Heart right ventricle (tissue), 16 donors: ENCODE measurements at regions not wholly inside any gene's neighbourhood (a gene's known extent, or its start where the extent isn't known, plus 50 kb on each side); places are given as distances from the start of the nearest gene placed in this dataset.

Experiments used
- ATAC-seq, 8 donors: fragments of 200-7000 bp; cut with Tn5 transposase; one replicate each; pipeline ENCODE4 v1.9.1; 2020; ENCODE audit warnings: mild to moderate bottlenecking in 8 of 8, moderate library complexity in 8 of 8, moderate number of reproducible peaks in 1 of 8
- DNase-seq, 2 donors: peaks; one replicate each; pipeline ENCODE4 v3.0.0-alpha.2; 2020
- H3K27ac ChIP-seq, 10 donors: fragments of 200-600 bp; sonication (generic) in 2 of 10; one replicate each; pipeline versions ENCODE4 v1.5.0 to v1.8.0; 2020 to 2022; ENCODE audit warnings: mild to moderate bottlenecking in 3 of 10
- H3K27me3 ChIP-seq, 7 donors: fragments of 200-600 bp; one replicate each; pipeline ENCODE4 v1.8.0; 2021 to 2022; ENCODE audit warnings: mild to moderate bottlenecking in 2 of 7
- H3K36me3 ChIP-seq, 9 donors: fragments of 200-600 bp; sonication (generic) in 1 of 9; one replicate each; pipeline versions ENCODE4 v1.5.0 to v1.8.0; 2020 to 2022; ENCODE audit warnings: mild to moderate bottlenecking in 2 of 9
- H3K4me1 ChIP-seq, 9 donors: fragments of 200-600 bp; sonication (generic) in 1 of 9; one replicate each; pipeline versions ENCODE4 v1.5.0 to v1.8.0; 2020 to 2022; ENCODE audit warnings: mild to moderate bottlenecking in 4 of 9
- H3K4me3 ChIP-seq, 10 donors: fragments of 200-600 bp; sonication (generic) in 2 of 10; one replicate each; pipeline versions ENCODE4 v1.5.0 to v1.8.0; 2020 to 2022; ENCODE audit warnings: mild to moderate bottlenecking in 7 of 10, moderate library complexity in 2 of 10
- H3K9me3 ChIP-seq, 11 donors: fragments of 200-600 bp in 10 of 11; sonication (generic) in 2 of 11; one replicate each; pipeline versions ENCODE4 v1.5.0 to v1.8.0; 2013 to 2022; ENCODE audit warnings: mild to moderate bottlenecking in 2 of 11, control low read depth in 1 of 11, moderate library complexity in 1 of 11
- WGBS, 2 donors: extraction: QIAGEN DNeasy Blood & Tissue Kit; methylation state at CpG; one replicate each; pipeline ENCODE4 v1.1.7; 2013; ENCODE audit warnings: inconsistent platforms in 1 of 2; 5-methylcytosine and 5-hydroxymethylcytosine counted together
- intact Hi-C, 10 donors: fragments of 100-400 bp; cut with DNase I; formaldehyde crosslinking; loops; one replicate each; pipeline versions ENCODE4 v1.11.1 to v1.14.2; 2022
- TF ChIP-seq, protein P1 (sequence below), 9 donors: fragments of 200-600 bp; sonication (generic) in 2 of 9; IDR thresholded peaks; one replicate each; pipeline versions ENCODE4 v1.5.0 to v1.8.0; 2021 to 2022; ENCODE audit warnings: antibody characterized with exemption in 9 of 9, mild to moderate bottlenecking in 5 of 9, moderate library complexity in 1 of 9
- donor health status: Arrhythmogenic right ventricular cardiomyopathy.
- donor health status: ischemic (EF 13 %, LVEDD 7.1; RV severe dilation, severe dysfunction).
- donor health status: healthy with polysubstance abuse.
- donor health status: DM: no; HTN: yes; CAD: no.
- donor health status: DM: no; HTN: no; CAD: no.
- donor health status: ischemic (EF 25% LVEDD 6.9; RV normal size, moderate dysfunction).
- donor health status: ischemic (EF 25% LVEDD 5.7; RV mildly dilated, moderate dysfunction).
- donor health status: healthy.
- donor health status: DM: yes; HTN: yes; CAD: no.
- donor health status: Ischemic cardiomyopathy.
- donor health status: ischemic (EF 35%, LVEDD 5.7; RV mildly dilated, moderate dysfunction).
- donor health status: nonischemic (EF 11% LVEDD 7.7; RV severe dilation, severe dysfunction).
- donor health status: DM: yes; HTN: yes; CAD: no.
- donor health status: PGD.
- donor health status: ischemic (EF 29% LVEDD 5.4; RV normal size, mild dysfunction).
- donor health status: nonischemic (EF 23%, LVEDD 6.1; RV moderate dilation, normal function).

GRCh38 chr3:113086560-113087461 is 96.0 kb downstream of the GTPBP8 start:
- ATAC-seq (no peak), DNase-seq (no peak)
- TF ChIP-seq, protein P1, sequence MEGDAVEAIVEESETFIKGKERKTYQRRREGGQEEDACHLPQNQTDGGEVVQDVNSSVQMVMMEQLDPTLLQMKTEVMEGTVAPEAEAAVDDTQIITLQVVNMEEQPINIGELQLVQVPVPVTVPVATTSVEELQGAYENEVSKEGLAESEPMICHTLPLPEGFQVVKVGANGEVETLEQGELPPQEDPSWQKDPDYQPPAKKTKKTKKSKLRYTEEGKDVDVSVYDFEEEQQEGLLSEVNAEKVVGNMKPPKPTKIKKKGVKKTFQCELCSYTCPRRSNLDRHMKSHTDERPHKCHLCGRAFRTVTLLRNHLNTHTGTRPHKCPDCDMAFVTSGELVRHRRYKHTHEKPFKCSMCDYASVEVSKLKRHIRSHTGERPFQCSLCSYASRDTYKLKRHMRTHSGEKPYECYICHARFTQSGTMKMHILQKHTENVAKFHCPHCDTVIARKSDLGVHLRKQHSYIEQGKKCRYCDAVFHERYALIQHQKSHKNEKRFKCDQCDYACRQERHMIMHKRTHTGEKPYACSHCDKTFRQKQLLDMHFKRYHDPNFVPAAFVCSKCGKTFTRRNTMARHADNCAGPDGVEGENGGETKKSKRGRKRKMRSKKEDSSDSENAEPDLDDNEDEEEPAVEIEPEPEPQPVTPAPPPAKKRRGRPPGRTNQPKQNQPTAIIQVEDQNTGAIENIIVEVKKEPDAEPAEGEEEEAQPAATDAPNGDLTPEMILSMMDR (IDR thresholded peaks at IDR 0.05) = no peak
- 70 to 80% methylated on average over 6 of the region's 6 CpGs for WGBS, 2 donors
- Histone ChIP-seq H3K27me3 (no peaks in the 10 kb centered on the region), H3K9me3 (no peaks in the 10 kb centered on the region), H3K36me3 (no peaks in the 10 kb centered on the region), H3K4me1 (peaks cover 0 to 12% (median 0%) of the 10 kb centered on the region in 9 donors), H3K4me3 (no peak overlapping the region), H3K27ac (no peak overlapping the region)
- intact Hi-C loops = no loop called here

GRCh38 chr3:113088616-113089015 is 97.8 kb downstream of the GTPBP8 start:
- H3K4me3 ChIP-seq = no peak overlapping the region
- 56 to 63% methylated on average over 8 of the region's 8 CpGs for WGBS, 2 donors
- ATAC-seq (no peak), DNase-seq (no peak)
- H3K36me3 ChIP-seq = no peaks in the 10 kb centered on the region
- TF ChIP-seq, protein P1 (IDR thresholded peaks at IDR 0.05) = no peak
- no peaks in the 10 kb centered on the region for H3K27me3 ChIP-seq
- no peaks in the 10 kb centered on the region for H3K9me3 ChIP-seq
- H3K27ac ChIP-seq = no peak overlapping the region
- intact Hi-C loops = no loop called here
- peaks cover 0 to 12% (median 0%) of the 10 kb centered on the region in 9 donors for H3K4me1 ChIP-seq

- H3K9me3 ChIP-seq = no peaks in the 10 kb centered on the region
- H3K36me3 ChIP-seq = no peaks in the 10 kb centered on the region
- intact Hi-C loops = no loop called here
- no peaks in the 10 kb centered on the region for H3K4me1 ChIP-seq
- H3K27ac ChIP-seq = no peak overlapping the region
- ATAC-seq (no peak), DNase-seq (no peak)
- TF ChIP-seq, protein P1 (IDR thresholded peaks at IDR 0.05) = no peak
- H3K27me3 ChIP-seq = no peaks in the 10 kb centered on the region
- no peak overlapping the region for H3K4me3 ChIP-seq
- WGBS, 2 donors = 73 to 83% methylated on average over 1 of the region's 1 CpG
Measured at GRCh38 chr3:113091417-113091816, 100.6 kb downstream of the GTPBP8 start.

GRCh38 chr3:113092746-113093145 is 102.0 kb downstream of the GTPBP8 start:
- no peaks in the 10 kb centered on the region for H3K9me3 ChIP-seq
- DNase-seq (no peak), ATAC-seq (no peak)
- no peaks in the 10 kb centered on the region for H3K36me3 ChIP-seq
- TF ChIP-seq, protein P1 (IDR thresholded peaks at IDR 0.05) = no peak
- H3K27ac ChIP-seq = no peak overlapping the region
- intact Hi-C loops = no loop called here
- no peaks in the 10 kb centered on the region for H3K27me3 ChIP-seq
- H3K4me3 ChIP-seq = no peak overlapping the region
- no peaks in the 10 kb centered on the region for H3K4me1 ChIP-seq
- WGBS, 2 donors = 88 to 94% methylated on average over 3 of the region's 3 CpGs
